SK-N-SH treated with all-trans-retinoic acid at 6 μM for 48 hours (cell line): ENCODE measurements at regions not wholly inside any gene's neighbourhood (a gene's known extent, or its start where the extent isn't known, plus 50 kb on each side); places are given as distances from the start of the nearest gene placed in this dataset.

Source experiments
- ATAC-seq: fragments of 200-7000 bp; cut with Tn5 transposase; 3 replicates; pipeline ENCODE4 v1.9.1; 2020; ENCODE audit warnings: mild to moderate bottlenecking, moderate library complexity
- ARNTL ChIP-seq: fragments of 450-650 bp; formaldehyde crosslinking; IDR thresholded peaks from 2 replicates; pipeline ENCODE4 v1.5.0; 2020; ENCODE audit warnings: low read depth, mild to moderate bottlenecking, moderate library complexity, borderline replicate concordance
- CSDC2 ChIP-seq: fragments of 250-450 bp; sonication (Bioruptor Pico); IDR thresholded peaks from 2 replicates; pipeline ENCODE4 v1.5.0; 2020; ENCODE audit warnings: mild to moderate bottlenecking, moderate library complexity
- ESRRG ChIP-seq: fragments of 250-450 bp; sonication (Bioruptor Pico); IDR thresholded peaks from 2 replicates; pipeline ENCODE4 v1.6.1; 2021; ENCODE audit warnings: mild to moderate bottlenecking
- GLIS3 ChIP-seq: fragments of 250-450 bp; sonication (Bioruptor Pico); IDR thresholded peaks from 2 replicates; pipeline ENCODE4 v1.5.0; 2020; ENCODE audit warnings: mild to moderate bottlenecking, moderate library complexity
- ISL1 ChIP-seq: fragments of 250-450 bp; sonication (Bioruptor Pico); IDR thresholded peaks from 2 replicates; pipeline ENCODE4 v2.1.2; 2022; ENCODE audit warnings: mild to moderate bottlenecking, moderate library complexity
- OSR1 ChIP-seq: fragments of 250-450 bp; sonication (Bioruptor Pico); IDR thresholded peaks from 2 replicates; pipeline ENCODE4 v1.8.0; 2022; ENCODE audit warnings: moderate library complexity, mild to moderate bottlenecking, inconsistent platforms
- RARB ChIP-seq: fragments of 250-450 bp; sonication (Bioruptor Pico); IDR thresholded peaks from 2 replicates; pipeline ENCODE4 v1.8.0; 2021; ENCODE audit warnings: mild to moderate bottlenecking, moderate library complexity
- TCF4 ChIP-seq: fragments of 250-450 bp; sonication (Bioruptor Pico); IDR thresholded peaks from 2 replicates; pipeline ENCODE4 v1.8.0; 2021; ENCODE audit warnings: mild to moderate bottlenecking, moderate library complexity, borderline replicate concordance
- TOX ChIP-seq: fragments of 250-450 bp; sonication (Bioruptor Pico); IDR thresholded peaks from 2 replicates; pipeline ENCODE4 v1.8.0; 2021; ENCODE audit warnings: mild to moderate bottlenecking, moderate library complexity, borderline replicate concordance
- ZC3H10 ChIP-seq: fragments of 250-450 bp; sonication (Bioruptor Pico); IDR thresholded peaks from 2 replicates; pipeline ENCODE4 v1.5.1; 2021; ENCODE audit warnings: mild to moderate bottlenecking, moderate library complexity
- ZFP3 ChIP-seq: fragments of 250-450 bp; sonication (Bioruptor Pico); IDR thresholded peaks from 2 replicates; pipeline ENCODE4 v1.5.0; 2020; ENCODE audit warnings: mild to moderate bottlenecking, moderate library complexity
- ZNF565 ChIP-seq: fragments of 450-650 bp; formaldehyde crosslinking; conservative IDR thresholded peaks from 2 replicates; pipeline ENCODE4 v1.5.0; 2020; ENCODE audit warnings: low read depth, mild to moderate bottlenecking, moderate library complexity
- ZNF70 ChIP-seq: fragments of 450-650 bp; formaldehyde crosslinking; IDR thresholded peaks from 2 replicates; pipeline ENCODE4 v1.5.0; 2020; ENCODE audit warnings: mild to moderate bottlenecking, moderate library complexity
- ZNF8 ChIP-seq: fragments of 450-650 bp; formaldehyde crosslinking; IDR thresholded peaks from 2 replicates; pipeline ENCODE4 v1.5.0; 2020; ENCODE audit warnings: mild to moderate bottlenecking, moderate library complexity
- TF ChIP-seq, protein P1 (sequence below): fragments of 250-450 bp; sonication (Bioruptor Pico); IDR thresholded peaks from 2 replicates; pipeline ENCODE4 v1.5.1; 2021; ENCODE audit warnings: mild to moderate bottlenecking, moderate library complexity
- TF ChIP-seq, protein P2 (sequence below): fragments of 250-450 bp; sonication (Bioruptor Pico); IDR thresholded peaks from 2 replicates; pipeline ENCODE4 v1.5.0; 2020; ENCODE audit warnings: mild to moderate bottlenecking, moderate library complexity
- TF ChIP-seq, protein P3 (sequence below): fragments of 250-450 bp; sonication (Bioruptor Pico); IDR thresholded peaks from 2 replicates; pipeline ENCODE4 v1.5.1; 2020; ENCODE audit warnings: low read depth, mild to moderate bottlenecking, moderate library complexity

DNA sequence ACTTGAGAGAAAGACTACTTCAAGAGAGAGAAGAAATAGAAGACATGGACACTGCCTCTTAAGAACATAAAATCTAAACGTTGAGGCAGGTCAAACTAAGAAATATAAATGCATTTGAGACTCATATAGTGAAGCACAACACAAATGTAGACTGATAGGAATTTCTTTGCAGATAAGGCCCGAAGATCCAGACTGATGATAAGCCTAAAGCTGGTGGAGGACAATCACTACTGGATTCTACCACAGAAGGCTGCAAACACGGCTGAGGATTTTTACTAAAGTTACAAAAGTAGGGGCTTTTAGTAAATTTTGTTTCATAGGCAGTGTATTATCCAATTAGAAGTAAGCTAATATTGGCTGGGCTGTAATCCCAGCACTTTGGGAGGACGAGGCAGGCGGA lies 278.3 kb downstream of the RAP2B start (continued):
- TF ChIP-seq, protein P1, sequence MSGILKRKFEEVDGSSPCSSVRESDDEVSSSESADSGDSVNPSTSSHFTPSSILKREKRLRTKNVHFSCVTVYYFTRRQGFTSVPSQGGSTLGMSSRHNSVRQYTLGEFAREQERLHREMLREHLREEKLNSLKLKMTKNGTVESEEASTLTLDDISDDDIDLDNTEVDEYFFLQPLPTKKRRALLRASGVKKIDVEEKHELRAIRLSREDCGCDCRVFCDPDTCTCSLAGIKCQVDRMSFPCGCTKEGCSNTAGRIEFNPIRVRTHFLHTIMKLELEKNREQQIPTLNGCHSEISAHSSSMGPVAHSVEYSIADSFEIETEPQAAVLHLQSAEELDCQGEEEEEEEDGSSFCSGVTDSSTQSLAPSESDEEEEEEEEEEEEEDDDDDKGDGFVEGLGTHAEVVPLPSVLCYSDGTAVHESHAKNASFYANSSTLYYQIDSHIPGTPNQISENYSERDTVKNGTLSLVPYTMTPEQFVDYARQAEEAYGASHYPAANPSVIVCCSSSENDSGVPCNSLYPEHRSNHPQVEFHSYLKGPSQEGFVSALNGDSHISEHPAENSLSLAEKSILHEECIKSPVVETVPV (CRISPR knock-in tag), result no peak
- TF ChIP-seq ZNF8 (CRISPR knock-in tag) (no peak), ESRRG (CRISPR knock-in tag) (no peak), GLIS3 (no peak)
- TF ChIP-seq, protein P2, sequence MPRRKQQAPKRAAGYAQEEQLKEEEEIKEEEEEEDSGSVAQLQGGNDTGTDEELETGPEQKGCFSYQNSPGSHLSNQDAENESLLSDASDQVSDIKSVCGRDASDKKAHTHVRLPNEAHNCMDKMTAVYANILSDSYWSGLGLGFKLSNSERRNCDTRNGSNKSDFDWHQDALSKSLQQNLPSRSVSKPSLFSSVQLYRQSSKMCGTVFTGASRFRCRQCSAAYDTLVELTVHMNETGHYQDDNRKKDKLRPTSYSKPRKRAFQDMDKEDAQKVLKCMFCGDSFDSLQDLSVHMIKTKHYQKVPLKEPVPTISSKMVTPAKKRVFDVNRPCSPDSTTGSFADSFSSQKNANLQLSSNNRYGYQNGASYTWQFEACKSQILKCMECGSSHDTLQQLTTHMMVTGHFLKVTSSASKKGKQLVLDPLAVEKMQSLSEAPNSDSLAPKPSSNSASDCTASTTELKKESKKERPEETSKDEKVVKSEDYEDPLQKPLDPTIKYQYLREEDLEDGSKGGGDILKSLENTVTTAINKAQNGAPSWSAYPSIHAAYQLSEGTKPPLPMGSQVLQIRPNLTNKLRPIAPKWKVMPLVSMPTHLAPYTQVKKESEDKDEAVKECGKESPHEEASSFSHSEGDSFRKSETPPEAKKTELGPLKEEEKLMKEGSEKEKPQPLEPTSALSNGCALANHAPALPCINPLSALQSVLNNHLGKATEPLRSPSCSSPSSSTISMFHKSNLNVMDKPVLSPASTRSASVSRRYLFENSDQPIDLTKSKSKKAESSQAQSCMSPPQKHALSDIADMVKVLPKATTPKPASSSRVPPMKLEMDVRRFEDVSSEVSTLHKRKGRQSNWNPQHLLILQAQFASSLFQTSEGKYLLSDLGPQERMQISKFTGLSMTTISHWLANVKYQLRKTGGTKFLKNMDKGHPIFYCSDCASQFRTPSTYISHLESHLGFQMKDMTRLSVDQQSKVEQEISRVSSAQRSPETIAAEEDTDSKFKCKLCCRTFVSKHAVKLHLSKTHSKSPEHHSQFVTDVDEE, result no peak

DNA sequence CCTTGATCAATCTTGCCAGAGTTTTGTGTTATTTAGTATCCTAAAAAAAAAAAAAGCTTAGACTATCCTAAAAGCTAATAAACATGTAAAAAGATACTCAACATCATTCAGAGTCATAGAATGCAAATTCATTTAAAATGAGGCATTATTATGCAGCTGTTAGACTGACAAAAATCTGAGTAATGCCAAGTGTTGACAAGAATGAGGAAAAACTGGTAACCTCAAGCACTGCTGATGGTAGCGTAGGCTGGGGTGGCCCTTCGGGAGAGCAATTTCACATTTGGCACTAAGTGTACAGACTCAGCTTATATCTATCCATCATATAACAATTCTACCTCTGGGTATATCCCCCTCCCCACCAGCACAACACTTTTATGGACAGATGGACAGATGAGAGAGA lies 280.4 kb downstream of the RAP2B start:
- peak; percentile 45; the same call in 1 of the 3 replicates for ATAC-seq
- TF ChIP-seq ZFP3 (CRISPR knock-in tag) (no peak), TOX (CRISPR knock-in tag) (no peak), OSR1 (no peak), ZNF70 (CRISPR knock-in tag) (no peak), GLIS3 (no peak)
- TF ChIP-seq, protein P3, sequence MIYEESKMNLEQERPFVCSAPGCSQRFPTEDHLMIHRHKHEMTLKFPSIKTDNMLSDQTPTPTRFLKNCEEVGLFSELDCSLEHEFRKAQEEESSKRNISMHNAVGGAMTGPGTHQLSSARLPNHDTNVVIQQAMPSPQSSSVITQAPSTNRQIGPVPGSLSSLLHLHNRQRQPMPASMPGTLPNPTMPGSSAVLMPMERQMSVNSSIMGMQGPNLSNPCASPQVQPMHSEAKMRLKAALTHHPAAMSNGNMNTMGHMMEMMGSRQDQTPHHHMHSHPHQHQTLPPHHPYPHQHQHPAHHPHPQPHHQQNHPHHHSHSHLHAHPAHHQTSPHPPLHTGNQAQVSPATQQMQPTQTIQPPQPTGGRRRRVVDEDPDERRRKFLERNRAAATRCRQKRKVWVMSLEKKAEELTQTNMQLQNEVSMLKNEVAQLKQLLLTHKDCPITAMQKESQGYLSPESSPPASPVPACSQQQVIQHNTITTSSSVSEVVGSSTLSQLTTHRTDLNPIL, result no peak

DNA sequence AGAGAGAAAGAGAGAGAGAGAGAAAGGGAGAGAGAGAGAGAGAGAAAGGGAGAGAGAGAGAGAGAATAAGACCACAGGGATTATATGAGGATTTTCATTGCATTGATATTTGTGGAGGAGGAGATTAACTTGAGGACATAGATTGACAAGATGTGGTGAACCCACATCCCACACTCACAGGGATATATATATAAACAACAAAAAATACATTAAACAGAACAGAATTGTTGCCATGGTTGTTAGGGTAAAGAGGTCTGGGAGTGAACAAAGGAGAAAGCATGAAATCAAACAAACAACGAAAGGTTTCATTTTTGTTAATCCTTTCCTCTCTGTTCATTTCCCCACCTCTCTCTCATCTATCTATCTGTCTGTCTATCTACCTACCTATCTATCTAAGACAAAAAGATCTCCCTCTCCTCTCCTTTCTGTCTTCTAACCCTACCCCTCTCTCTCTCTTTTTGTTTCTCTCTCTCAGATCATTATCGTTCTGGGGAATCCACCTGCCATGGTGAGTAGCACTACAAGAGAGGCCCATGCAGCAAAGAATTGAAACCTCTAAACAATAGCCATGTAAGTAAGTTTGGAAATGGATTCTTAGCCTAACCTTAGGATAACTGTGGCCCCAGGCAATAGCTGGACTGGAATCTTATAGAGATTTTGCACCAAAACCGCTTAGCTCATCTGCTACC lies 280.9 kb downstream of the RAP2B start:
- ATAC-seq, result no peak
- TF ChIP-seq TCF4 (CRISPR knock-in tag), result no peak
- no peak for TF ChIP-seq GLIS3
- TF ChIP-seq ZNF565 (CRISPR knock-in tag), result no peak
- no peak for TF ChIP-seq CSDC2 (CRISPR knock-in tag)
- TF ChIP-seq ISL1 (CRISPR knock-in tag), result no peak
- no peak for TF ChIP-seq ARNTL (CRISPR knock-in tag)
- no peak for TF ChIP-seq ZC3H10
- TF ChIP-seq ZFP3 (CRISPR knock-in tag), result no peak
- no peak for TF ChIP-seq TOX (CRISPR knock-in tag)
- TF ChIP-seq, protein P1 (CRISPR knock-in tag), result no peak
- TF ChIP-seq, protein P3, result no peak

DNA sequence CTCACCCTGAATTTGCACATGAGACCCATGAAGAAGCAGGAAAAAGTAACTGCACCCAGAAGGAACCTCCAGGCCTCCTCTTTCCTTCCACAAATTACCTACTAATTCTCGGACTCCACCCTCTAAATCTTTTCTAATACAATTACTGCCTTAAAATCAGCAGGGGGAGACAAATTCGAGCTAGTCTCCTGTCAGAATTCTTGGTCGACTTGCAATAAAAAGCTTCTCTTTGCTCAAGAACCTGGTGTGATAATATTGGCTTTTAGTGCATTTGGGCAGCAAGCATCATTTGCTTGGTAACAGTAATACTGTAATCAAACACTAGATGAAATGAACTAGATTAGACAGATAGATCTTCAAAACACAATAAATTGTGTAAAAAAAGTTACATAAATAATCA lies 281.9 kb downstream of the RAP2B start:
- TF ChIP-seq ARNTL (CRISPR knock-in tag) (no peak), RARB (CRISPR knock-in tag) (no peak), ZNF565 (CRISPR knock-in tag) (no peak), ZNF8 (CRISPR knock-in tag) (no peak), CSDC2 (CRISPR knock-in tag) (no peak)
- TF ChIP-seq, protein P2, result no peak
- TF ChIP-seq, protein P3, result no peak
- no peak for ATAC-seq
